Adrenal gland (tissue), 5 donors: ENCODE measurements at regions not wholly inside any gene's neighbourhood (a gene's known extent, or its start where the extent isn't known, plus 50 kb on each side); places are given as distances from the start of the nearest gene placed in this dataset.

Experiments used
- POLR2A ChIP-seq, 2 donors: fragments of 450-650 bp; IDR thresholded peaks; one replicate each; pipeline ENCODE4 v1.6.1; 2017; ENCODE audit warnings: antibody characterized with exemption in 2 of 2, mild to moderate bottlenecking in 2 of 2, moderate library complexity in 1 of 2
- TF ChIP-seq, protein P1 (sequence below), 6 experiments: fragments of 450-650 bp in 4 of 6; fragments of 200-600 bp in 2 of 6; sonication (generic) in 1 of 6; IDR thresholded peaks; 1 replicate in 5 of 6; 2 replicates in 1 of 6; pipeline versions ENCODE4 v1.5.1 to v1.8.0; 2016 to 2021; ENCODE audit warnings: antibody characterized with exemption in 6 of 6, mild to moderate bottlenecking in 2 of 6, moderate library complexity in 1 of 6
- donor health status: DM: no; HTN: no; CAD: no.

DNA sequence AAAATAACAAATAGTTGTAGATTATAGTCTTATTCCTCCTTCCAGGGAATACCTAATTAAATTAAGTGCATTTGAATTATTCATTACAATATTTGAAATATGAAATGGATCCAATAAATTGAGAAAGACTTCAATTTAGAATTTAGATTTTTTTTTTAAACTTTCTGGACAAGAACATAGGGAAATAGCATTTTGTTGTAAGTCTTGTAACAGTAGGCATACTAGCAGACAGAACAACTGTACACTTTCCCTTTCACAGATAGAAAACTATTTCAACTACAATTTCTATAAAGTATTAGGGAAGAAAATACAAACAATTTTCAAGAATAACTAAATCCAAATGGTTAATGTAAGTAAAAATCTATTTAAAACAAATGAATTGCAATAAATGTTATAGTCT, 577.5 kb downstream of the USP25 start:
- TF ChIP-seq, protein P1, sequence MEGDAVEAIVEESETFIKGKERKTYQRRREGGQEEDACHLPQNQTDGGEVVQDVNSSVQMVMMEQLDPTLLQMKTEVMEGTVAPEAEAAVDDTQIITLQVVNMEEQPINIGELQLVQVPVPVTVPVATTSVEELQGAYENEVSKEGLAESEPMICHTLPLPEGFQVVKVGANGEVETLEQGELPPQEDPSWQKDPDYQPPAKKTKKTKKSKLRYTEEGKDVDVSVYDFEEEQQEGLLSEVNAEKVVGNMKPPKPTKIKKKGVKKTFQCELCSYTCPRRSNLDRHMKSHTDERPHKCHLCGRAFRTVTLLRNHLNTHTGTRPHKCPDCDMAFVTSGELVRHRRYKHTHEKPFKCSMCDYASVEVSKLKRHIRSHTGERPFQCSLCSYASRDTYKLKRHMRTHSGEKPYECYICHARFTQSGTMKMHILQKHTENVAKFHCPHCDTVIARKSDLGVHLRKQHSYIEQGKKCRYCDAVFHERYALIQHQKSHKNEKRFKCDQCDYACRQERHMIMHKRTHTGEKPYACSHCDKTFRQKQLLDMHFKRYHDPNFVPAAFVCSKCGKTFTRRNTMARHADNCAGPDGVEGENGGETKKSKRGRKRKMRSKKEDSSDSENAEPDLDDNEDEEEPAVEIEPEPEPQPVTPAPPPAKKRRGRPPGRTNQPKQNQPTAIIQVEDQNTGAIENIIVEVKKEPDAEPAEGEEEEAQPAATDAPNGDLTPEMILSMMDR (IDR thresholded peaks at IDR 0.05): no peak
- TF ChIP-seq POLR2A (IDR thresholded peaks at IDR 0.05): no peak
